ENCODE measurements at regions not wholly inside any gene's neighbourhood (a gene's known extent, or its start where the extent isn't known, plus 50 kb on each side); places are given as distances from the start of the nearest gene placed in this dataset.

GRCh38 chr7:106457678-106458077, 172.9 kb upstream of the NAMPT start:
- no peak overlapping the region for H3K4me3 ChIP-seq
- no peak for TF ChIP-seq POLR2A (IDR thresholded peaks at IDR 0.05)
- TF ChIP-seq, protein P1, sequence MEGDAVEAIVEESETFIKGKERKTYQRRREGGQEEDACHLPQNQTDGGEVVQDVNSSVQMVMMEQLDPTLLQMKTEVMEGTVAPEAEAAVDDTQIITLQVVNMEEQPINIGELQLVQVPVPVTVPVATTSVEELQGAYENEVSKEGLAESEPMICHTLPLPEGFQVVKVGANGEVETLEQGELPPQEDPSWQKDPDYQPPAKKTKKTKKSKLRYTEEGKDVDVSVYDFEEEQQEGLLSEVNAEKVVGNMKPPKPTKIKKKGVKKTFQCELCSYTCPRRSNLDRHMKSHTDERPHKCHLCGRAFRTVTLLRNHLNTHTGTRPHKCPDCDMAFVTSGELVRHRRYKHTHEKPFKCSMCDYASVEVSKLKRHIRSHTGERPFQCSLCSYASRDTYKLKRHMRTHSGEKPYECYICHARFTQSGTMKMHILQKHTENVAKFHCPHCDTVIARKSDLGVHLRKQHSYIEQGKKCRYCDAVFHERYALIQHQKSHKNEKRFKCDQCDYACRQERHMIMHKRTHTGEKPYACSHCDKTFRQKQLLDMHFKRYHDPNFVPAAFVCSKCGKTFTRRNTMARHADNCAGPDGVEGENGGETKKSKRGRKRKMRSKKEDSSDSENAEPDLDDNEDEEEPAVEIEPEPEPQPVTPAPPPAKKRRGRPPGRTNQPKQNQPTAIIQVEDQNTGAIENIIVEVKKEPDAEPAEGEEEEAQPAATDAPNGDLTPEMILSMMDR (IDR thresholded peaks at IDR 0.05) = no peak
- H3K27ac ChIP-seq = peak overlapping the region in 1 of 3 donors; percentile 83
- ATAC-seq (no peak), DNase-seq (no peak)
- H3K9me3 ChIP-seq = no peaks in the 10 kb centered on the region
- H3K27me3 ChIP-seq = no peaks in the 10 kb centered on the region
- 100% methylated on average over 1 of the region's 4 CpGs for WGBS (ENCODE audit: insufficient coverage, low coverage, low lambda C conversion rate, missing lambda C conversion rate)
- H3K4me1 ChIP-seq = peaks cover 0 to 52% (median 16%) of the 10 kb centered on the region in 4 donors
- H3K36me3 ChIP-seq = no peaks in the 10 kb centered on the region
- intact Hi-C loops (cut with DNase I) = no loop called here

- ATAC-seq (peak; percentile 69 to 82 (median 75)), DNase-seq (no peak)
- peak overlapping the region; percentile 53 to 83 (median 60) for H3K27ac ChIP-seq
- H3K36me3 ChIP-seq = no peaks in the 10 kb centered on the region
- intact Hi-C loops (cut with DNase I) = no loop called here
- H3K4me3 ChIP-seq = no peak overlapping the region
- peaks cover 0 to 45% (median 16%) of the 10 kb centered on the region in 4 donors for H3K4me1 ChIP-seq
- no peaks in the 10 kb centered on the region for H3K27me3 ChIP-seq
- TF ChIP-seq, protein P1 (IDR thresholded peaks at IDR 0.05) = no peak
- TF ChIP-seq POLR2A (IDR thresholded peaks at IDR 0.05) = no peak
- H3K9me3 ChIP-seq = no peaks in the 10 kb centered on the region
Observed at GRCh38 chr7:106456329-106456728, 171.5 kb upstream of the NAMPT start.

- no peak for TF ChIP-seq POLR2A (IDR thresholded peaks at IDR 0.05)
- TF ChIP-seq, protein P1 (IDR thresholded peaks at IDR 0.05) = no peak
- Histone ChIP-seq H3K9me3 (no peaks in the 10 kb centered on the region), H3K4me3 (no peak overlapping the region), H3K27ac (no peak overlapping the region), H3K4me1 (peaks cover 0 to 35% (median 12%) of the 10 kb centered on the region in 4 donors), H3K27me3 (no peaks in the 10 kb centered on the region), H3K36me3 (no peaks in the 10 kb centered on the region)
- DNase-seq = no peak
- no peak for ATAC-seq
- intact Hi-C loops (cut with DNase I) = no loop called here
- 68% methylated on average over 5 of the region's 5 CpGs for WGBS (ENCODE audit: insufficient coverage, low coverage, low lambda C conversion rate, missing lambda C conversion rate)
Observed at GRCh38 chr7:106452031-106452851, 167.5 kb upstream of the NAMPT start.

DNA sequence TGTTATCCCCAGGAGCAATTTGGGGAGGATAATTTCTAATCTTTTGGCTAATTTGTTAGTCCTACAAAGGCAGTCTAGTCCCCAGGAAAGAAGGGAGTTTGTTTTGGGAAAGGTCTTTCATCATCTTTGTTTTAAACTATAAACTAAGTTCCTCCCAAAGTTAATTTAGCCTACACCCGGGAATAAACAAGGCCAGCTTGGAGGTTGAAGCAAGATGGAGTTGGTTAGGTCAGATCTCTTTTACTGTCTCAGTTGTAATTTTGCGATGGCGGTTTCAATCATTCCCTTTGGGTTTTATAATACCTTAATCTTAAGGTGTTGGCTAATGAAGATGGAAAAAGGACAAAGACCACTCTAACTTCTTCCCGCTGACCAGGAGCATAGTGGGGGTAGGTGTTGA, 166.4 kb upstream of the NAMPT start:
- TF ChIP-seq, protein P1 (IDR thresholded peaks at IDR 0.05) = no peak
- no peak for TF ChIP-seq POLR2A (IDR thresholded peaks at IDR 0.05)
- H3K27me3 ChIP-seq = no peaks in the 10 kb centered on the region
- H3K4me1 ChIP-seq = peaks cover 0 to 24% (median 6%) of the 10 kb centered on the region in 4 donors
- no peak for DNase-seq
- ATAC-seq = no peak
- H3K27ac ChIP-seq = no peak overlapping the region
- no peaks in the 10 kb centered on the region for H3K36me3 ChIP-seq
- intact Hi-C loops (cut with DNase I) = no loop called here
- WGBS (ENCODE audit: insufficient coverage, low coverage, low lambda C conversion rate, missing lambda C conversion rate) = 84% methylated on average over 4 of the region's 4 CpGs
- H3K9me3 ChIP-seq = no peaks in the 10 kb centered on the region
- H3K4me3 ChIP-seq = no peak overlapping the region
